A673 (cell line): ENCODE measurements at regions not wholly inside any gene's neighbourhood (a gene's known extent, or its start where the extent isn't known, plus 50 kb on each side); places are given as distances from the start of the nearest gene placed in this dataset.

Experiments used
- BruUV-seq: library from RNA; stranded (reverse); fragments of 400-500 nt; replicated peaks from 2 replicates; lab custom pipeline; 2021; lab: Mats Ljungman, UMichigan
- CTCF ChIA-PET: fragments of 300-600 bp; sonication (Branson Sonifier 250); formaldehyde crosslinking; loops from one replicate; lab custom pipeline; 2022; ENCODE audit warnings: antibody characterized with exemption; lab: Charles Lee
- POLR2A ChIA-PET: fragments of 300-600 bp; sonication (Branson Sonifier 250); formaldehyde crosslinking; loops from one replicate; lab custom pipeline; 2022; ENCODE audit warnings: antibody characterized with exemption; ENCODE audit not compliant: low non-redundant PET; lab: Charles Lee
- DNase-seq: peaks from one replicate; pipeline ENCODE4 v3.0.0-alpha.2; 2015; ENCODE audit warnings: low spot score
- H3K27ac ChIP-seq: fragments of 200-600 bp; sonication (generic); 2 replicates; pipeline ENCODE4 v1.5.1; 2016; ENCODE audit warnings: mixed run types, low read depth, mild to moderate bottlenecking, mixed read lengths, antibody characterized with exemption, low read length; ENCODE audit not compliant: poor library complexity, severe bottlenecking
- H3K27me3 ChIP-seq: fragments of 200-600 bp; sonication (generic); replicated peaks from 2 replicates; pipeline ENCODE4 v1.6.1; 2017; ENCODE audit warnings: mixed run types, low read depth, mild to moderate bottlenecking, mixed read lengths, antibody characterized with exemption, low read length; ENCODE audit not compliant: insufficient read depth, poor library complexity
- H3K36me3 ChIP-seq: fragments of 200-600 bp; sonication (generic); 2 replicates; pipeline ENCODE4 v1.6.1; 2016; ENCODE audit warnings: mixed run types, mild to moderate bottlenecking, mixed read lengths, antibody characterized with exemption, low read length; ENCODE audit not compliant: insufficient read depth, poor library complexity, severe bottlenecking
- H3K4me1 ChIP-seq: fragments of 200-600 bp; sonication (generic); 2 replicates; pipeline ENCODE4 v1.6.1; 2017; ENCODE audit warnings: mixed run types, mild to moderate bottlenecking, mixed read lengths, antibody characterized with exemption, low read length; ENCODE audit not compliant: insufficient read depth, poor library complexity, severe bottlenecking
- H3K4me3 ChIP-seq: fragments of 200-600 bp; sonication (generic); 2 replicates; pipeline ENCODE4 v1.5.1; 2016; ENCODE audit warnings: low read depth, mixed run types, mild to moderate bottlenecking, mixed read lengths, low read length; ENCODE audit not compliant: poor library complexity, severe bottlenecking
- H3K9me3 ChIP-seq: fragments of 200-600 bp; sonication (generic); 2 replicates; pipeline ENCODE4 v1.6.1; 2016; ENCODE audit warnings: mixed run types, low read depth, mild to moderate bottlenecking, mixed read lengths, antibody characterized with exemption, low read length; ENCODE audit not compliant: poor library complexity, severe bottlenecking
- CTCF ChIP-seq: fragments of 300-800, 200-600 bp; sonication (generic); conservative IDR thresholded peaks from 2 replicates; pipeline ENCODE4 v1.5.1; 2017; ENCODE audit warnings: low read depth, mild to moderate bottlenecking, antibody characterized with exemption, low read length, moderate library complexity, mixed read lengths
- EZH2 ChIP-seq: fragments of 200-600 bp; sonication (generic); IDR thresholded peaks from 2 replicates; pipeline ENCODE4 v1.6.1; 2017; ENCODE audit warnings: borderline replicate concordance, low read depth, mild to moderate bottlenecking, mixed read lengths, antibody characterized with exemption, low read length; ENCODE audit not compliant: poor library complexity, severe bottlenecking
- intact Hi-C: fragments of 100-400 bp; cut with micrococcal nuclease; formaldehyde crosslinking; loops from one replicate; pipeline ENCODE4 v1.10.0; 2022; ENCODE audit not compliant: unreplicated experiment

GRCh38 chr5:103428923-103429322 is 133.7 kb downstream of the NUDT12 start:
- intact Hi-C loops = loop anchor here (2.0 kb wide), 1 partner anchor 70 kb away; no protein-coding TSS in a partner anchor
- no peak overlapping the region for H3K27ac ChIP-seq
- DNase-seq = no peak
- no peaks in the 10 kb centered on the region for H3K9me3 ChIP-seq
- TF ChIP-seq CTCF = no peak
- no peak for TF ChIP-seq EZH2
- H3K4me3 ChIP-seq = no peak overlapping the region
- H3K4me1 ChIP-seq = peaks cover 4% of the 10 kb centered on the region
- no TSS peak for BruUV-seq
- CTCF ChIA-PET = no interaction called here
- no peaks in the 10 kb centered on the region for H3K36me3 ChIP-seq
- POLR2A ChIA-PET = no interaction called here
- H3K27me3 ChIP-seq = no peaks in the 10 kb centered on the region

DNA sequence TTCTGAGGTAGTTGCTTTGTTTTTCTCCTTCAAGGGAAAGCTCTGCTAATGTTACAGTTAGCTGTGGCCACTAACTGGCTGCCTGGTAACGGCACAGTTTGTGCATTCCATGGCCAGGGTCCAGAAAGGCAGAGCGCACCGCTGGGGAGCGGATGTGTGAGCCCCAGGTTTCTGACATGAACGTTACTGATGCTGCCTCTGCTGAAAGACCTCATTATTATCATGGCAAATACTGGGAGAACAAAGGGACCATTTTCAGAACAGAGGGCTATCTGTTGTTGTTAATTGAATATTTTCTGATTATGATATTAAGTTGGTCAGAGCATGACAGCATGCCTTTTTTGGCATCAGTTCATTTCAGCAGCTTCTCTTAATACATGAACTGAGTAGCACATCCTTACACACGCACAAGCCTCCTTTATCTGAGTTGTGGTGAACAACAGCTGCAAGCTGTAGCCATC is 134.1 kb downstream of the NUDT12 start:
- H3K36me3 ChIP-seq = no peaks in the 10 kb centered on the region
- H3K27ac ChIP-seq = no peak overlapping the region

DNA sequence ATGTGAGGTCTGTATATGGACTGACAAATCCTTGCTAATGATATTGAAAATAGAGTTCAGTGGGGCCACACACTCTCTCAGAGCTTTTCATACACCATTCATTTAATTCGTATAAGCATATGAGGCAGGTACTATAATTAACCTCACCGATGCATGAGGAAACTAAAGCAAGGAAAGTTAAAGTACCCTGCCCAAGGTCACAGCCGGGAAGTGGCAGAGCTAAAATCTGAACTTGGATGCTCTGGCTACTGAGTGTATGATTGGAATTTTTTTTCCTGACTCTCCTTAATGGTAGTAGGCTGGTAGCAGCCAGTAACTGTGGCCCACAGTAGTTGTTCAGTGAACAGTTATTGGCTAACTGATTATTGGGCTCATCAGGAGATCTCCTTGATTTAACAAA is 135.3 kb downstream of the NUDT12 start:
- no peak for TF ChIP-seq CTCF
- TF ChIP-seq EZH2 = no peak
- Histone ChIP-seq H3K36me3 (no peaks in the 10 kb centered on the region), H3K27ac (no peak overlapping the region), H3K27me3 (no peaks in the 10 kb centered on the region), H3K4me1 (peaks cover 6% of the 10 kb centered on the region), H3K9me3 (no peaks in the 10 kb centered on the region), H3K4me3 (no peak overlapping the region)
- intact Hi-C loops = no loop called here
- DNase-seq = no peak
- ChIA-PET POLR2A (no interaction called here), CTCF (no interaction called here)
- BruUV-seq = no TSS peak

More for the DNA sequence above, 134.1 kb downstream of the NUDT12 start:
- POLR2A ChIA-PET = no interaction called here
- H3K9me3 ChIP-seq = no peaks in the 10 kb centered on the region
- H3K4me1 ChIP-seq = peaks cover 6% of the 10 kb centered on the region
- CTCF ChIA-PET = no interaction called here
- no peak overlapping the region for H3K4me3 ChIP-seq
- DNase-seq = peak; percentile 70
- TF ChIP-seq EZH2 (no peak), CTCF (no peak)
- no peaks in the 10 kb centered on the region for H3K27me3 ChIP-seq
- BruUV-seq = no TSS peak
- intact Hi-C loops = loop anchor here (2.0 kb wide), 1 partner anchor 70 kb away; no protein-coding TSS in a partner anchor
